GM12878 (cell line): ENCODE measurements at regions not wholly inside any gene's neighbourhood (a gene's known extent, or its start where the extent isn't known, plus 50 kb on each side); places are given as distances from the start of the nearest gene placed in this dataset.

Experiments
- ATAC-seq: fragments of 200-7000 bp; cut with Tn5 transposase; 3 replicates; pipeline ENCODE4 v1.9.1; 2020; ENCODE audit warnings: mild to moderate bottlenecking, moderate library complexity
- BruUV-seq: library from RNA; stranded (reverse); fragments of 400-500 nt; replicated peaks from 2 replicates; lab custom pipeline; 2021; lab: Mats Ljungman, UMichigan
- CTCF ChIA-PET: fragments of 300-600 bp; sonication (Branson Sonifier 250); formaldehyde crosslinking; extraction: SDS; loops from one replicate; lab custom pipeline; 2021; ENCODE audit warnings: inconsistent platforms; lab: Yijun Ruan, JAX
- POLR2A ChIA-PET: fragments of 350-600 bp; formaldehyde crosslinking; extraction: SDS; loops from one replicate; lab custom pipeline; 2021; ENCODE audit warnings: inconsistent platforms; lab: Charles Lee
- RAD21 ChIA-PET: fragments of 300-600 bp; sonication (Branson Sonifier 250); formaldehyde crosslinking; loops from one replicate; lab custom pipeline; 2023; ENCODE audit warnings: antibody characterized with exemption; ENCODE audit not compliant: unreplicated experiment; lab: Charles Lee
- SMC1A ChIA-PET: fragments of 300-600 bp; sonication (Branson Sonifier 250); formaldehyde crosslinking; loops from one replicate; lab custom pipeline; 2023; ENCODE audit not compliant: unreplicated experiment, uncharacterized antibody; lab: Charles Lee
- DNase-seq: peaks from one replicate; pipeline ENCODE4 v3.0.0-alpha.2; 2011; ENCODE audit warnings: low read depth, low spot score
- FAIRE-seq: peaks from 3 replicates; lab custom pipeline; 2011; peaks lifted over from hg19 to GRCh38; lab: Jason Lieb, UNC
- H2AFZ ChIP-seq: 2 replicates; pipeline ENCODE4 v1.6.0; 2011; ENCODE audit warnings: low read depth, low read length, control low read depth; ENCODE audit not compliant: control insufficient read depth
- H3K27ac ChIP-seq: 2 replicates; pipeline ENCODE4 v1.5.1; 2011; ENCODE audit warnings: control low read depth; ENCODE audit not compliant: control insufficient read depth, insufficient read depth
- H3K27me3 ChIP-seq, 2 experiments: replicated peaks in 1 of 2; 2 replicates each; pipeline versions ENCODE4 v1.6.0 to v1.6.1; 2011; ENCODE audit warnings: low read length in 1 of 2; ENCODE audit not compliant: control insufficient read depth in 2 of 2, insufficient read depth in 2 of 2
- H3K36me3 ChIP-seq, 2 experiments: 2 replicates each; pipeline ENCODE4 v1.5.1; 2011; ENCODE audit warnings: low read length in 1 of 2; ENCODE audit not compliant: control insufficient read depth in 2 of 2, insufficient read depth in 2 of 2
- H3K4me1 ChIP-seq: 2 replicates; pipeline ENCODE4 v1.6.1; 2011; ENCODE audit warnings: mild to moderate bottlenecking, low read length, moderate library complexity, mixed read lengths; ENCODE audit not compliant: control insufficient read depth, insufficient read depth
- H3K4me2 ChIP-seq: 2 replicates; pipeline ENCODE4 v1.6.0; 2011; ENCODE audit warnings: control low read depth; ENCODE audit not compliant: control insufficient read depth, insufficient read depth
- H3K4me3 ChIP-seq: fragments of 200-600 bp; sonication (generic); 2 replicates; pipeline ENCODE4 v1.5.1; 2016
- H3K79me2 ChIP-seq: 2 replicates; pipeline ENCODE4 v1.6.0; 2011; ENCODE audit warnings: low read length; ENCODE audit not compliant: control insufficient read depth, insufficient read depth
- H3K9ac ChIP-seq: 2 replicates; pipeline ENCODE4 v1.8.0; 2011; ENCODE audit warnings: low read length, control low read depth, mixed read lengths; ENCODE audit not compliant: control insufficient read depth, insufficient read depth
- H3K9me3 ChIP-seq: replicated peaks from 3 replicates; pipeline ENCODE4 v1.5.1; 2011; ENCODE audit warnings: mild to moderate bottlenecking, low read length; ENCODE audit not compliant: control insufficient read depth, insufficient read depth
- H4K20me1 ChIP-seq: 2 replicates; pipeline ENCODE4 v1.6.0; 2011; ENCODE audit not compliant: control insufficient read depth, insufficient read depth
- HDAC2 ChIP-seq: fragments of 200-600 bp; sonication (generic); IDR thresholded peaks from 2 replicates; pipeline ENCODE4 v1.6.1; 2017
- RAD21 ChIP-seq: IDR thresholded peaks from 2 replicates; pipeline ENCODE4 v1.6.1; 2011; ENCODE audit warnings: mild to moderate bottlenecking, low read depth, low read length, moderate library complexity; ENCODE audit not compliant: insufficient read depth
- RUNX3 ChIP-seq: IDR thresholded peaks from 2 replicates; pipeline ENCODE4 v1.6.1; 2012; ENCODE audit warnings: low read length, inconsistent platforms
- SUPT20H ChIP-seq: IDR thresholded peaks from 2 replicates; pipeline ENCODE4 v1.6.1; 2011; ENCODE audit warnings: low read depth, mild to moderate bottlenecking, low read length, moderate library complexity, borderline replicate concordance; ENCODE audit not compliant: control insufficient read depth
- WGBS: methylation state at CpG from one replicate; pipeline ENCODE4 v1.1.6; 2016; ENCODE audit warnings: low lambda C conversion rate; ENCODE audit not compliant: insufficient replicate concordance, insufficient coverage; ENCODE audit errors: missing lambda C conversion rate; 5-methylcytosine and 5-hydroxymethylcytosine counted together
- in situ Hi-C: fragments of 300-500 bp; cut with MboI; formaldehyde crosslinking; loops from 9 replicates; pipeline ENCODE4 v1.14.3; 2018; ENCODE audit warnings: mixed read lengths
- intact Hi-C: fragments of 100-400 bp; cut with micrococcal nuclease; formaldehyde crosslinking; loops from one replicate; pipeline ENCODE4 v1.14.2; 2022; ENCODE audit not compliant: unreplicated experiment
- TF ChIP-seq, protein P1 (sequence below): fragments of 450-650 bp; IDR thresholded peaks from 2 replicates; pipeline ENCODE4 v1.6.1; 2018; ENCODE audit warnings: borderline replicate concordance, mild to moderate bottlenecking; ENCODE audit not compliant: partially characterized antibody
- TF ChIP-seq, protein P2 (sequence below): IDR thresholded peaks from 2 replicates; pipeline ENCODE4 v1.6.1; 2012; ENCODE audit warnings: low read depth, low read length, improper control_type of control experiment
- TF ChIP-seq, protein P3 (sequence below): fragments of 450-650 bp; IDR thresholded peaks from 2 replicates; pipeline ENCODE4 v1.6.1; 2017; ENCODE audit warnings: mild to moderate bottlenecking, moderate library complexity
- TF ChIP-seq, protein P4 (sequence below): IDR thresholded peaks from 2 replicates; pipeline ENCODE4 v1.6.1; 2012; ENCODE audit warnings: mild to moderate bottlenecking, low read depth, low read length

DNA sequence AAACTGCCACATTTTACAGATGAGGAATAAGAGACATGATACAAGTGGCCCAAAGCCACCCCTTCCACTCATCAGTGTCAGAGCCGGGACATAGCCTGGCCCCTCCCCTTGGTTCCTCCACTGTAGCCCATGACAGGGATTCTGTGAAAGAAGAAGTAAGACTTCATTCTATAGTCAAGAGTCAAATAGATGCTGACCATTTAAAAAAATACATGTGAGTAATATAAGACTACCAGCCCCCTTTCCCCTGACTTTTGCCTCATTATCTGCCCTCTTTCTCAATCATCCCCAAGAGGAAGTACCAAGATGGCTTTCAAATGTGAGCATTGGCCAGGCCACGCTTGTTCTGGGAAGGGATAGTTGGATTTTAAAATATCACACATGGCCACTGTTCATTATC, 57.8 kb upstream of the TAB2 start (continued):
- TF ChIP-seq, protein P1, sequence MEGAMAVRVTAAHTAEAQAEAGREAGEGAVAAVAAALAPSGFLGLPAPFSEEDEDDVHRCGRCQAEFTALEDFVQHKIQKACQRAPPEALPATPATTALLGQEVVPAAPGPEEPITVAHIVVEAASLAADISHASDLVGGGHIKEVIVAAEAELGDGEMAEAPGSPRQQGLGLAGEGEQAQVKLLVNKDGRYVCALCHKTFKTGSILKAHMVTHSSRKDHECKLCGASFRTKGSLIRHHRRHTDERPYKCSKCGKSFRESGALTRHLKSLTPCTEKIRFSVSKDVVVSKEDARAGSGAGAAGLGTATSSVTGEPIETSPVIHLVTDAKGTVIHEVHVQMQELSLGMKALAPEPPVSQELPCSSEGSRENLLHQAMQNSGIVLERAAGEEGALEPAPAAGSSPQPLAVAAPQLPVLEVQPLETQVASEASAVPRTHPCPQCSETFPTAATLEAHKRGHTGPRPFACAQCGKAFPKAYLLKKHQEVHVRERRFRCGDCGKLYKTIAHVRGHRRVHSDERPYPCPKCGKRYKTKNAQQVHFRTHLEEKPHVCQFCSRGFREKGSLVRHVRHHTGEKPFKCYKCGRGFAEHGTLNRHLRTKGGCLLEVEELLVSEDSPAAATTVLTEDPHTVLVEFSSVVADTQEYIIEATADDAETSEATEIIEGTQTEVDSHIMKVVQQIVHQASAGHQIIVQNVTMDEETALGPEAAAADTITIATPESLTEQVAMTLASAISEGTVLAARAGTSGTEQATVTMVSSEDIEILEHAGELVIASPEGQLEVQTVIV = no peak
- TF ChIP-seq, protein P2, sequence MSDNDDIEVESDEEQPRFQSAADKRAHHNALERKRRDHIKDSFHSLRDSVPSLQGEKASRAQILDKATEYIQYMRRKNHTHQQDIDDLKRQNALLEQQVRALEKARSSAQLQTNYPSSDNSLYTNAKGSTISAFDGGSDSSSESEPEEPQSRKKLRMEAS = no peak
- TF ChIP-seq RAD21 = no peak

DNA sequence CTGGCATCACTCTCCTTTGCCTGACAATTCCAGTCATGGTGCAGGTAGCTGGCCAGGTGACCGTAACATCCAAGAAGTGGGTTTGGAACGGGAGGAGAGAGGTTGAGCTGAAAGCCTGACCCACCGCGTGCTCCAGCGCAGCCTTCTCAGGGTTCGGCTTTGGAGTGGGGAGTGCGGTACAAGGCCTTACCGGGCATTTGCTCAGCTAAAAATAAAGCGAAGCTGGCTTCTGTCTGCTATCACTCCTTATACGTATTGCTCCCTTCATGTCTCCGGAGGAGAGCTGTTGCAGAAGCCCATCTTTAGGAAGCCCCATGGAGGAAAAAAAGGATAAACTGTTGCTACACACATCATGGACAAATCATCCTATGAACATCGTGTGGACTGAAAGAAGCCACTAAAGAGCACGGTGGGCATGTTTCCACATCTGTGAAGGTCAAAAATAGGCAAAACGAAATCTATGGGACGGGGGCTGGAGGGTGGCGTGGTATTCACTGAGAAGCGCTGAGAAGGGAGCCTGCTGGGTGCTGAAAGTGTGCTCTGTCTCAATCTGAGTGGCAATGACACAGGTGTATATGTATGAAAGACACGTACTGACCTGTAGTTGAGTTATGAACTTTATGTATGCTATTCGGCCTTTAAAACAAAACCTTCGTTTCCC, 57.2 kb upstream of the TAB2 start:
- SMC1A ChIA-PET = interaction anchor here (0.7 to 2.2 kb wide), 5 partner anchors 10 to 132 kb away, joined by 3 to 7 read pairs (median 4); partner anchors contain the start of gene TAB2
- no peak overlapping the region for H3K9ac ChIP-seq
- no peaks in the 10 kb centered on the region for H3K27me3 ChIP-seq
- H3K36me3 ChIP-seq = no peaks in the 10 kb centered on the region
- no peaks in the 10 kb centered on the region for H4K20me1 ChIP-seq
- H3K4me1 ChIP-seq = peaks cover 3% of the 10 kb centered on the region; the same call in 1 of the 2 replicates
- intact Hi-C loops = no loop called here
- ATAC-seq = no peak
- no peaks in the 10 kb centered on the region for H3K9me3 ChIP-seq
- H3K27ac ChIP-seq = no peak overlapping the region
- BruUV-seq = no TSS peak
- CTCF ChIA-PET = interaction anchor here (2.0 to 3.3 kb wide), 2 partner anchors 10 to 15 kb away, joined by 4 to 12 read pairs; no protein-coding TSS in a partner anchor
- POLR2A ChIA-PET = interaction anchor here (1.6 kb wide), 1 partner anchor 8 kb away, joined by 3 read pairs; no protein-coding TSS in a partner anchor
- no peak overlapping the region for H3K4me2 ChIP-seq
- TF ChIP-seq HDAC2 (no peak), SUPT20H (no peak), RUNX3 (no peak)
- TF ChIP-seq, protein P3, sequence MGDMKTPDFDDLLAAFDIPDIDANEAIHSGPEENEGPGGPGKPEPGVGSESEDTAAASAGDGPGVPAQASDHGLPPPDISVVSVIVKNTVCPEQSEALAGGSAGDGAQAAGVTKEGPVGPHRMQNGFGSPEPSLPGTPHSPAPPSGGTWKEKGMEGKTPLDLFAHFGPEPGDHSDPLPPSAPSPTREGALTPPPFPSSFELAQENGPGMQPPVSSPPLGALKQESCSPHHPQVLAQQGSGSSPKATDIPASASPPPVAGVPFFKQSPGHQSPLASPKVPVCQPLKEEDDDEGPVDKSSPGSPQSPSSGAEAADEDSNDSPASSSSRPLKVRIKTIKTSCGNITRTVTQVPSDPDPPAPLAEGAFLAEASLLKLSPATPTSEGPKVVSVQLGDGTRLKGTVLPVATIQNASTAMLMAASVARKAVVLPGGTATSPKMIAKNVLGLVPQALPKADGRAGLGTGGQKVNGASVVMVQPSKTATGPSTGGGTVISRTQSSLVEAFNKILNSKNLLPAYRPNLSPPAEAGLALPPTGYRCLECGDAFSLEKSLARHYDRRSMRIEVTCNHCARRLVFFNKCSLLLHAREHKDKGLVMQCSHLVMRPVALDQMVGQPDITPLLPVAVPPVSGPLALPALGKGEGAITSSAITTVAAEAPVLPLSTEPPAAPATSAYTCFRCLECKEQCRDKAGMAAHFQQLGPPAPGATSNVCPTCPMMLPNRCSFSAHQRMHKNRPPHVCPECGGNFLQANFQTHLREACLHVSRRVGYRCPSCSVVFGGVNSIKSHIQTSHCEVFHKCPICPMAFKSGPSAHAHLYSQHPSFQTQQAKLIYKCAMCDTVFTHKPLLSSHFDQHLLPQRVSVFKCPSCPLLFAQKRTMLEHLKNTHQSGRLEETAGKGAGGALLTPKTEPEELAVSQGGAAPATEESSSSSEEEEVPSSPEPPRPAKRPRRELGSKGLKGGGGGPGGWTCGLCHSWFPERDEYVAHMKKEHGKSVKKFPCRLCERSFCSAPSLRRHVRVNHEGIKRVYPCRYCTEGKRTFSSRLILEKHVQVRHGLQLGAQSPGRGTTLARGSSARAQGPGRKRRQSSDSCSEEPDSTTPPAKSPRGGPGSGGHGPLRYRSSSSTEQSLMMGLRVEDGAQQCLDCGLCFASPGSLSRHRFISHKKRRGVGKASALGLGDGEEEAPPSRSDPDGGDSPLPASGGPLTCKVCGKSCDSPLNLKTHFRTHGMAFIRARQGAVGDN = no peak
- TF ChIP-seq, protein P4, sequence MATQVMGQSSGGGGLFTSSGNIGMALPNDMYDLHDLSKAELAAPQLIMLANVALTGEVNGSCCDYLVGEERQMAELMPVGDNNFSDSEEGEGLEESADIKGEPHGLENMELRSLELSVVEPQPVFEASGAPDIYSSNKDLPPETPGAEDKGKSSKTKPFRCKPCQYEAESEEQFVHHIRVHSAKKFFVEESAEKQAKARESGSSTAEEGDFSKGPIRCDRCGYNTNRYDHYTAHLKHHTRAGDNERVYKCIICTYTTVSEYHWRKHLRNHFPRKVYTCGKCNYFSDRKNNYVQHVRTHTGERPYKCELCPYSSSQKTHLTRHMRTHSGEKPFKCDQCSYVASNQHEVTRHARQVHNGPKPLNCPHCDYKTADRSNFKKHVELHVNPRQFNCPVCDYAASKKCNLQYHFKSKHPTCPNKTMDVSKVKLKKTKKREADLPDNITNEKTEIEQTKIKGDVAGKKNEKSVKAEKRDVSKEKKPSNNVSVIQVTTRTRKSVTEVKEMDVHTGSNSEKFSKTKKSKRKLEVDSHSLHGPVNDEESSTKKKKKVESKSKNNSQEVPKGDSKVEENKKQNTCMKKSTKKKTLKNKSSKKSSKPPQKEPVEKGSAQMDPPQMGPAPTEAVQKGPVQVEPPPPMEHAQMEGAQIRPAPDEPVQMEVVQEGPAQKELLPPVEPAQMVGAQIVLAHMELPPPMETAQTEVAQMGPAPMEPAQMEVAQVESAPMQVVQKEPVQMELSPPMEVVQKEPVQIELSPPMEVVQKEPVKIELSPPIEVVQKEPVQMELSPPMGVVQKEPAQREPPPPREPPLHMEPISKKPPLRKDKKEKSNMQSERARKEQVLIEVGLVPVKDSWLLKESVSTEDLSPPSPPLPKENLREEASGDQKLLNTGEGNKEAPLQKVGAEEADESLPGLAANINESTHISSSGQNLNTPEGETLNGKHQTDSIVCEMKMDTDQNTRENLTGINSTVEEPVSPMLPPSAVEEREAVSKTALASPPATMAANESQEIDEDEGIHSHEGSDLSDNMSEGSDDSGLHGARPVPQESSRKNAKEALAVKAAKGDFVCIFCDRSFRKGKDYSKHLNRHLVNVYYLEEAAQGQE = no peak
- no peak for FAIRE-seq
- no peak overlapping the region for H3K4me3 ChIP-seq
- no peak for DNase-seq
- H3K79me2 ChIP-seq = no peaks in the 10 kb centered on the region
- 70% methylated on average over 20 of the region's 20 CpGs for WGBS
- no peak overlapping the region for H2AFZ ChIP-seq
- RAD21 ChIA-PET = interaction anchor here (1.2 kb wide), 1 partner anchor 171 kb away, joined by 3 read pairs; no protein-coding TSS in a partner anchor
- in situ Hi-C loops = no loop called here
